NOMO-1 treated with DMSO at 0.1 percent for 48 hours (cell line): ENCODE measurements at regions not wholly inside any gene's neighbourhood (a gene's known extent, or its start where the extent isn't known, plus 50 kb on each side); places are given as distances from the start of the nearest gene placed in this dataset.

ENCODE experiments used
- DNase-seq: peaks from one replicate; lab custom pipeline; 2025; ENCODE audit not compliant: unreplicated experiment; lab: John Stamatoyannopoulos, UW

DNA sequence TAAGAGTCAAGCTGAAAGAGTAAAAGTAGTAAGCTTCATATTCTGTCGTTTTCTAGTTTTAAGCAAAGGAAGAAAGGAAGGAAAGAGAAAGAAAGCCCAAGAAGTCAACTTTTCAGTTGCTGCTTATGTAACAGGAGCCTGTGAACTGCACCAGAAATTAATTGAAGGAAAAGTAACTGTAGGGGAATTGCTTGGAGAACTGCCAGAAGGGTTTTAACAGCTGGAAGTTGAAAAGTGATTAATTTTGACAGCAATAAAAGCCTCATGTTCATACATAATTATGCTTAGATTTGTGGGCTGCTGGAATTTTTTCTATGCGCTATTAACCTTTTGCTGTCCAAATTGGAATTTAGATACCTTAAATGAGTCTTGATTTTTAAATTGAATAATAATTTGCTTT lies 255.7 kb downstream of the ENC1 start:
- DNase-seq, result peak; percentile 1

DNA sequence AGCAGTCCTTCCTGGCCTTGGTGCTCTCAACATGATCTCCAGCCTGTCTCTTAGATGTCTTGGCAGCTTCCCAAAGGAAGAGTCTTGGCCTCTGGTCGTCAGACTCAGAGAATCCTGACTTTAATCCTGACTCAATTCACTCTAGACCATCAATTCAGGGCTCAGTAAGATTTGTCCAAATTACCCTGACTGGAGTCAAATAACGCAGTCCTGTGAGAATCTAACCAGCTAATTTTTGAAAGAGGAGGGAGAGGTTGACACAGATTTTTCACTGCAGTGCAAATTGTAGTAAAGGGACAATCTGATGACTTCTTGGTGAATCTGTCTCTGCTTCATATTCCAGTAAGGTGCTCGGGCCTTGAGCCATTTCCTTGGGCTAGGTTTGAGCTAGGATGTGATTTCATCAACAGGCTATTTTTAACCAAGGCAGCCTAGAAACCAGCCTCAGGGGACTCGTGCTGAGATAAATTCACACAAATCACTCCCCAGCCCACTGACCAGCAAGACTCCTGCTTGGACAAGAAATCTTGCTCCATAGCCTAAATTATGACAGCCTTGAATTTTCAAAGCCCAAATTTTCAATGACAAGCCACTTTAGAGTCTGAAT lies 257.4 kb downstream of the ENC1 start:
- no peak for DNase-seq

DNA sequence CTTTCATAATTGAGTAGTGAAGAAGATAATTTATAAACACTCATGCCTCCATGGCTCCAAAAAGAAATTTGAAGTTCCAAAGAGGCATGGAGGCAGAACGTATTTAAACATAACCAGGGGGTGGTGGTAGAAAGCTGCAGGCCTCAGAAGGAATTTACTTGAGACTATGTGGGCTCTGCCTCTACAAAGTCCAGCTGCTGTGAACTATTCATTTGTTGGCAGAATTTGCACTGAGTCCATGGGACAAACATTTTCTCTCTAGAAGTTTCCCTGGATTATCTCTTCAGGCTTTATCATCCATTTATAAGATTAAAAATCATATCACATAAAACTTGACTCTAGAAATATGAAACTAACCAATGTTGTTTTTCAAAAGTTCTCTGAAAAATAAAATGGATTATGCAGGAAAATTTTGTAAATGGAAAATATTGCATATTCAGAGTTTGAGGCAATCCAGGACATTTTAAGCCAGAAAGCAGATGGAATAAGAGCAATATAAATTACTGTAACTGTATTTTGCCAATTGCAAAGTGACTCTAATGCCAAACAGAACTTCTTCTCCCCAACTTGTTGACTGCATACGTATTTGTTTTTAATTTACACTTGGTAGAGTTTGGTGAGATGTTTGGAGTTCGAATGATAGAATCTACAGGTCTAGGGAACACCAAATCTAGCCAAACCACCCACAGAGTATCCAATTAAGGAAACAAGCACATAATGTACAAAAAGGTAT lies 258.2 kb downstream of the ENC1 start:
- DNase-seq, result no peak

GRCh38 chr5:74380193-74380592 lies 260.3 kb downstream of the ENC1 start:
- no peak for DNase-seq

- DNase-seq, result no peak
Measured at GRCh38 chr5:74378464-74378863, 262.1 kb downstream of the ENC1 start.

DNA sequence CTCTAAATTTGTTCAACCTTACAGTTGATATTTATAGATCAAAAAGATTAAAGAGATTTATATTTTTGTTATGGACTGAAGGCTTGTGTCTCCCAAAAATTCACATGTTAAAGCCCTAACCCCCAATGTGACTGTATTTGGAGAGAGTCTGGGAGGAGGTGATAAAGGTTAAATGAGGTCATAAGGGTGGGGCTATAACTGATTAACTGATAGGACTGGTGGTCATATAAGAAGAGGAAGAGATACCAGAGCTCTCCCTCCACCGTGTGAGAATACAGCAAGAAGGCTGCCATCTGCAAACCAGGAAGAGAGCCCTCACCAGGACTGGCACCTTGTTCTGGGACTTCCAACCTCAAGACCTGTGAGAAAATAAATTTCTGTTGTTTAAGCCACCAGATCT lies 264.3 kb downstream of the ENC1 start:
- peak; percentile 1 for DNase-seq

DNA sequence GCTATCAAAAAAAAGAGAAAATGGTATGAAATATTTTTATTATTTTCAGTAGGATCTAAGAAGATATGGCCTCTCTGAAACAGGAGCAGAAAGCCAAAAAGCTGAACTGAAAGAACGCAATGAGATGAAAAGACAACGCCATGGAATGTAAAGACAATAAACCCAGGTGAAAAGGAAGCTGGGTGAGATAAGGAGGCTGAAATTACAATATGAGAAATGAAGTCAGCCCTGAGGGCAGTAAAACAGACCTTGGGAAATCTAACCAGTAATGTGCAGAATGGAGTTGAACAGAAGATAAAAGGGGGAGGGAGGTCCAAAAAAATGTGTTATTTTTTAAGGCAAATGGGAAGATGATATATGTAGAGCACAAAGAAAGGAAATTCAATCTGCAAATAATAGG lies 265.3 kb downstream of the ENC1 start:
- no peak for DNase-seq

DNA sequence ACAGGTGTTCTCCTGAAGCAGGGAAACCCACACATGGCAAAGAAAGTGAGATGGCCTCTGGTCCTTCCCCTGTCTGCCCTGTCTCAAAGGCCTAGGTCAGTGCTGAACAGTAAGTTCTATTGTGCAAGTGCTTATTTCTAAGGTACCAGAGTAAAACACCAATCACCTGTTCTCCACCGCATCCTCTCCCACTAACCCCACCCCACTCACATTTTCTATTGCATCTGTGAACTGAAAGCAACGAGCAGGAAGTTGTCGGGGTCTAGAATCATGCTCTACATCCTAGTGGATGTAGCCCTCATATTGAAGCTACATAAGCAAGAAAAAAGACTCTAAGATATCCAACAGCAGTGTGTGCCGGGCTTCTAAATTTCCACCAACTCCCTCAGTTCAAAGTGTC lies 265.9 kb downstream of the ENC1 start:
- no peak for DNase-seq

GRCh38 chr5:74373076-74373475 lies 267.5 kb downstream of the ENC1 start:
- no peak for DNase-seq

- no peak for DNase-seq
Measured at GRCh38 chr5:74372502-74373064, 267.9 kb downstream of the ENC1 start.

DNA sequence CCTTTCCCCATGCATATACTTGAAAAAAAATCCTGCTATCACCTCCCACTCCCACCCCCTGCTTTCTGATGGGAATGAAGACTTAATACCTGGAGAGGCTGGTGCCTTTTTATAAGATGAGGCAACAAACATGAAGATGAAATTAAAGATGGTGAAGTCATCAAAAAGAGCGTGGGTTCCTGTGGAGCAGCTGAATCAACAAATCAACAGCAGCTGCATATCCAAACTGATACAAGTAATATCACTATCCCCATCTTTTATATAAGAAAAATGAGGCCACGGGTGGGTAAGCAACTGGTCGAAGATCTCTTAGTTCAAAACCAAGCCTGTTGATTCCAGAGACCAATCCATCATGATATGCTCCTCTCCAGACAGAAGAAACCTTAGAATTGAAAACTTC lies 268.5 kb downstream of the ENC1 start:
- DNase-seq, result no peak

DNA sequence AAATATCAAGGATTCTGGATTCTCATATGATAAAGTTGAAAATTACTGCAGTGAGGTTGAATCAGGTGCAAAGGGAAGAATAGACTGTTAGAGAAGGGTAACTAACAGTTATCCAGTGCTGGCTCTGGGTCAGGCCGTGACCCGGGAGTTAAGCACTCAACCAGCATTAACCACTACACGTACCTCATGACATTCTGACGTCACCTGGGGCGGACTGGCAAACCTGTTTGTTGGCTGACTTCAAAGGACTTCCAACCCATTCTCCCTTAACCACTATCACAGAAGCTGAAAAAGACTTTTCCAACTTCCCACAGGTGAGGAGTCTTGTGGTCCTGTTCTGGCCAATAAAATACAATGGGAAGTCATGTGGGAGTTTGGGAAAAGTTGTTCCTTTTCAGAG lies 268.9 kb downstream of the ENC1 start:
- no peak for DNase-seq

- no peak for DNase-seq
Measured at GRCh38 chr5:74370168-74370567, 270.4 kb downstream of the ENC1 start.

DNA sequence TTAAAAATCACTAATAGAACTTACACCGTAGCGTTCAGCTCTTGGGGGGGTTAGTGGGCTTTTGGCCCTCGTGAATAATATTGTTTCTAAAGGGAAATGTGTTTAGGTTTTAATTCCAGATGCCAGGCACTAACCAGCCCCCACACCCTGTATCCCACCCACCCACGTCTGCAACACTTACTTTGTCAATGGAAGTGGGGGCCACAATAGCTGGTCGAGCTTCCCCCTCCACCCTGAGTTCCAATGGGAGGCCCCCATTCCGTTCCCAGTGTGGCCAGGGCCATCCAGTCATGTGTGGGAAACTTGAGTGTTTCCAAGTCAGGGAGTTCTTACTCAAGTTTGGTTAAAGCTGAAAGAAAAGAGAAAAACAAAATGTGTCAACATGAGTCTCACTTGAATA lies 271.4 kb downstream of the ENC1 start:
- no peak for DNase-seq

- no peak for DNase-seq
Measured at GRCh38 chr5:74367934-74368333, 272.6 kb downstream of the ENC1 start.

- DNase-seq, result no peak
Measured at GRCh38 chr5:74367241-74367733, 273.2 kb downstream of the ENC1 start.

DNA sequence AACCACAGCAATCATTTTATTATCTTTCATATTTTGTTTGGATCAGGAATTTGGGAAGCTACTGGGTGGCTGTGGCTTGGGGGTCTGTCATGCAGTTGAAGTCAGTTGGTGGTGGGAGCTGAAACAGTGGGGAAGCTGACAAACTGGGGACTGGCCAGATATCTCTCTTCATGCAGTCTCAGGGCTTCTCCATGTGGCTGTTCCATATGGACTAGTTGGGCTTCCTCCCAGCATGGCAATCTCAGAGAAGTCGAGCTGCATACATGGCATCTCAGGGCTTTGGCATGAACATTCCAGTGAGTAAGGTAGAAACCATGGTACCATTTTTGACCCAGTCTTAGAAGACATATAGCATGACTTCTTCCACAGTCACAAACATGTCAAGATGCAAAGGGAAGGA lies 274.8 kb downstream of the ENC1 start:
- no peak for DNase-seq

DNA sequence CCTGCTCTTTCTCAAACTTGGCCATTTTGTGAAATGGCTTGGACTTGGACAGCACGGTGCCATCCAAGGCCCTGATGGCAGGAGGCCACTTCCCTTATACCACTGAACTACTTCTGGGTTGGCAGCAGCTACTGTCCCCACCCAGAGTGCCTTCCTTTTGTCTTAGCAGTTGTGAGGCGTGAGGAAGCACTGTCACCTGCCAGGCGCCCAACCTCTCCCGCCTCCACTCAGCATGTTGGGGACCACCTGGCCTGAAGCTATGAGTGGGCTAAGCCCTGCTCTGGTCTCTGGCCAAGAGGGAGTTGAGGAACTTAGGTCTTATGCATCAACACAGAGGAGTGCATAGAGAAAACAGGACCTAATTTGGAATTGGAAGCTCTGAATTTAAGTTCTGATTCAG lies 276.0 kb downstream of the ENC1 start:
- no peak for DNase-seq

GRCh38 chr5:74363603-74364205 lies 276.8 kb downstream of the ENC1 start:
- DNase-seq, result no peak

DNA sequence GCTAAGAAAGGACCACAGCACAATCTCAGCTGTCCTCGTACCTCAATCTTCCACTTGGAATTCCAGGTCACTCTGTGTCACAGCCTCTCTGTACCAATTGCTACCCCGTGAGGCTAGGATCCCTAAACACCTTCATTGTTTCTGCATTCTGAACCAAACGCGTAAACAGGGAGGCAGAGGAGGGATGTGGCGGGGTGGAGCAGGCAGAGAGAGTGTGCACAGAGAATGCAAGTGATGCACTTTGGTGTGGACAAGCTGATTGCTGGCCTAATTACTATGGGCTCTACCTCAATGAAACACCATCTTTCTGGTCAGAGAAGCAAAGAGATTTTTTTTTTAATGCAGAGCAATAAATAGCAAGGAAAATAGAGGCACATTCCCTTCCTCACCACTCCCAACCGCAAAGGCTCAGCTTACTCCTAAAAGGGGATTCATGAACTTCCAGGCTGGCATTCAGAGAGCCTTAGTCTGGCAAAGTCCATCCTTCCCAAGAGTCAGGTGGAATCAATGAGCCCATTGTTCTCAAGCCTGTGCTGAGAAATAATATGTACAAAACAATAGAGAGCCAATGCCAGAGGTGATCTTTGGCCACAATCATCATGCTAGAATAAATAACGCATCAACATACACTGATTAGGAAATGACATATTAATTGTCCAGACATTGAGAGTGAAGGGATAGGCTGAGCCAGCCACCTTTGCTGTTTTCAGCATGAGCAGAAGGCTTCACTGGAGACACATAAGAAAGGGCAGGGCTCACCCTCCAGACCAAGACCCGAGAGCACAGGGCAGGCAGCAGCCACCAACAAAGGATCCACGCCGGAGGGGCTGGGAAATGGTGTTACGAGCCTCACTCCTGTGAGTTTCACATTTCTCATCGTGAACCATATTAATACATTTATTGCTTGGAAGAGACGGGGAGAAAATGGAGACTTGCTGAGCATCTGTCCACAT lies 278.8 kb downstream of the ENC1 start:
- DNase-seq, result no peak
